GM23248 (cell line): ENCODE measurements at regions not wholly inside any gene's neighbourhood (a gene's known extent, or its start where the extent isn't known, plus 50 kb on each side); places are given as distances from the start of the nearest gene placed in this dataset.

ENCODE experiments used
- EZH2 ChIP-seq: fragments of 200-600 bp; sonication (generic); IDR thresholded peaks from 2 replicates; pipeline ENCODE4 v1.6.1; 2018; ENCODE audit warnings: antibody characterized with exemption, mild to moderate bottlenecking; ENCODE audit not compliant: insufficient read depth, poor library complexity, severe bottlenecking
- EZH2phosphoT487 ChIP-seq: fragments of 200-600 bp; sonication (generic); IDR thresholded peaks from 2 replicates; pipeline ENCODE4 v1.6.1; 2018; ENCODE audit warnings: antibody characterized with exemption, moderate library complexity, mild to moderate bottlenecking, low read depth; ENCODE audit not compliant: insufficient read depth

- TF ChIP-seq EZH2 (no peak), EZH2phosphoT487 (no peak)
These were observed 254.0 kb upstream of the ARGLU1 start for GRCh38 chr13:106821979-106822378.
